ENCODE measurements at regions not wholly inside any gene's neighbourhood (a gene's known extent, or its start where the extent isn't known, plus 50 kb on each side); places are given as distances from the start of the nearest gene placed in this dataset.

DNA sequence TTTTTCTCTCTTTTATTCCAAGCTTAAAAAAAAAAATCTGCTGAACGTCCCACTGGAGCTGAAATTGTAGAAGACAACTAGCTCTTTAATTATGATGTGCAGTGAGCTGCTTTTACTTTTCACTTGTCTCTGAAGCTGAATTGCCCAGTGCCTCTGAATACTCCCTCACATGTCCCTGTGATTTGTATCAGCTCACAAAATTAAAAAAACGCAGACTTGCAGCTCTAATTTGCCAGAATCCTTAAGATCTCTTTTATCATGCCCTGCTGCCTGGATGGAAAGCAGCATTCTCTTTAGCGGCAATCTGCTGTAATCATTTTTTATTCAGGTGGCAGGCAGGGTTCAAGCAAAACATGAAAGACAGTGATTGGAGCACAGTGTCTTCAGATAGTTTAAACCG is 443.8 kb upstream of the SPTLC3 start:
- TF ChIP-seq, protein P1, sequence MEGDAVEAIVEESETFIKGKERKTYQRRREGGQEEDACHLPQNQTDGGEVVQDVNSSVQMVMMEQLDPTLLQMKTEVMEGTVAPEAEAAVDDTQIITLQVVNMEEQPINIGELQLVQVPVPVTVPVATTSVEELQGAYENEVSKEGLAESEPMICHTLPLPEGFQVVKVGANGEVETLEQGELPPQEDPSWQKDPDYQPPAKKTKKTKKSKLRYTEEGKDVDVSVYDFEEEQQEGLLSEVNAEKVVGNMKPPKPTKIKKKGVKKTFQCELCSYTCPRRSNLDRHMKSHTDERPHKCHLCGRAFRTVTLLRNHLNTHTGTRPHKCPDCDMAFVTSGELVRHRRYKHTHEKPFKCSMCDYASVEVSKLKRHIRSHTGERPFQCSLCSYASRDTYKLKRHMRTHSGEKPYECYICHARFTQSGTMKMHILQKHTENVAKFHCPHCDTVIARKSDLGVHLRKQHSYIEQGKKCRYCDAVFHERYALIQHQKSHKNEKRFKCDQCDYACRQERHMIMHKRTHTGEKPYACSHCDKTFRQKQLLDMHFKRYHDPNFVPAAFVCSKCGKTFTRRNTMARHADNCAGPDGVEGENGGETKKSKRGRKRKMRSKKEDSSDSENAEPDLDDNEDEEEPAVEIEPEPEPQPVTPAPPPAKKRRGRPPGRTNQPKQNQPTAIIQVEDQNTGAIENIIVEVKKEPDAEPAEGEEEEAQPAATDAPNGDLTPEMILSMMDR (IDR thresholded peaks at IDR 0.05), result no peak
- no peak for TF ChIP-seq POLR2A (IDR thresholded peaks at IDR 0.05)
